ENCODE measurements at regions not wholly inside any gene's neighbourhood (a gene's known extent, or its start where the extent isn't known, plus 50 kb on each side); places are given as distances from the start of the nearest gene placed in this dataset.

GRCh38 chr6:22965889-22966288 is 396.5 kb downstream of the HDGFL1 start:
- Histone ChIP-seq H2AFZ (replicated peaks; ENCODE audit: low read length, poor library complexity) (no peak overlapping the region), H3K79me1 (ENCODE audit: low read depth in 1 of 2, low read length in 2 of 2) (no peaks in the 10 kb centered on the region), H3K27me3 (ENCODE audit: control insufficient read depth, insufficient read depth, low read length) (no peaks in the 10 kb centered on the region), H3K4me2 (ENCODE audit: low read depth, low read length) (no peak overlapping the region), H2AK5ac (ENCODE audit: low read depth, low read length) (no peak overlapping the region), H3K9ac (ENCODE audit: low read depth, low read length) (no peak overlapping the region), H3K23ac (ENCODE audit: low read depth, low read length) (no peak overlapping the region), H3K18ac (ENCODE audit: low read depth, low read length) (no peak overlapping the region), H3K27ac (ENCODE audit: insufficient read depth, low read length) (no peak overlapping the region), H2BK5ac (ENCODE audit: low read depth, low read length, poor library complexity, severe bottlenecking) (no peak overlapping the region), H4K5ac (ENCODE audit: low read depth, low read length) (no peak overlapping the region), H3K56ac (ENCODE audit: extremely low read depth, insufficient read depth, low read length) (no peak overlapping the region), H2BK15ac (ENCODE audit: low read depth, low read length) (no peak overlapping the region), H4K91ac (ENCODE audit: insufficient read depth, low read depth, low read length) (no peak overlapping the region), H3K14ac (replicated peaks; ENCODE audit: low read depth, low read length) (no peak overlapping the region), H3K4me3 (ENCODE audit: insufficient read depth, low read depth, low read length) (no peak overlapping the region), H3K4me1 (ENCODE audit: control insufficient read depth, insufficient read depth, low read length) (no peaks in the 10 kb centered on the region), H3K36me3 (ENCODE audit: control insufficient read depth, insufficient read depth, low read length) (no peaks in the 10 kb centered on the region), H2BK120ac (ENCODE audit: low read depth, low read length) (no peak overlapping the region), H3K4ac (ENCODE audit: low read depth, low read length) (no peak overlapping the region), H4K20me1 (ENCODE audit: insufficient read depth, low read length) (no peaks in the 10 kb centered on the region), H3K9me3 (ENCODE audit: control insufficient read depth, insufficient read depth, low read length) (peaks cover 2% of the 10 kb centered on the region; the same call in 1 of the 2 replicates), H2BK20ac (ENCODE audit: low read depth, low read length) (no peak overlapping the region), H3K9me1 (ENCODE audit: insufficient read depth, low read length) (no peaks in the 10 kb centered on the region), H4K8ac (ENCODE audit: low read depth in 2 of 2, low read length in 2 of 2) (no peak overlapping the region), H2AK9ac (replicated peaks; ENCODE audit: low read depth, low read length, poor library complexity) (no peak overlapping the region)
- dilution Hi-C loops (cut with HindIII; ENCODE audit: low sequenced_read_pairs, unreplicated experiment) (no loop called here), intact Hi-C loops (cut with micrococcal nuclease) (no loop called here), in situ Hi-C loops (cut with MboI; ENCODE audit: low sequenced_read_pairs) (no loop called here)
- BruUV-seq (replicated peaks): no TSS peak
- ChIA-PET POLR2A (ENCODE audit: unreplicated experiment) (no interaction called here), CTCF (no interaction called here)
- TF ChIP-seq CHD1 (IDR thresholded peaks at IDR 0.05; ENCODE audit: low read depth, low read length) (no peak), BHLHE40 (IDR thresholded peaks at IDR 0.05; ENCODE audit: low read depth, low read length) (no peak), FOS (IDR thresholded peaks at IDR 0.05; ENCODE audit: low read depth, low read length) (no peak), RFX5 (IDR thresholded peaks at IDR 0.05; ENCODE audit: low read depth, low read length) (no peak), POLR2A (IDR thresholded peaks at IDR 0.05; ENCODE audit: low read depth, low read length) (no peak), CEBPB (IDR thresholded peaks at IDR 0.05; ENCODE audit: low read depth, low read length) (no peak)
- WGBS, 2 experiments (ENCODE audit: extremely low coverage in 2 of 2, insufficient read length in 1 of 2): no CpG with 5 or more reads among the region's 5 CpGs
- ATAC-seq (ENCODE audit: low read depth): no peak
- no peak for DNase-seq
